Endothelial cell of umbilical vein (primary cell): ENCODE measurements at regions not wholly inside any gene's neighbourhood (a gene's known extent, or its start where the extent isn't known, plus 50 kb on each side); places are given as distances from the start of the nearest gene placed in this dataset.

Source experiments
- BruUV-seq: library from RNA; stranded (reverse); fragments of 400-500 nt; replicated peaks from 2 replicates; lab custom pipeline; 2021; lab: Mats Ljungman, UMichigan
- CTCF ChIA-PET: fragments of 300-600, 350-600 bp; sonication (Branson Sonifier 250); formaldehyde crosslinking; loops from one replicate; lab custom pipeline; 2021; ENCODE audit warnings: antibody characterized with exemption, inconsistent platforms; lab: Charles Lee
- POLR2A ChIA-PET: fragments of 300-600, 350-600 bp; sonication (Branson Sonifier 250); formaldehyde crosslinking; loops from one replicate; lab custom pipeline; 2021; ENCODE audit warnings: antibody characterized with exemption, inconsistent platforms; lab: Charles Lee
- DNase-seq: peaks from one replicate; pipeline ENCODE4 v3.0.0-alpha.2; 2011; ENCODE audit warnings: low read depth, low spot score
- FAIRE-seq: peaks from 2 replicates; lab custom pipeline; 2011; peaks lifted over from hg19 to GRCh38; lab: Jason Lieb, UNC
- H2AFZ ChIP-seq: 2 replicates; pipeline ENCODE4 v1.6.0; 2012; ENCODE audit warnings: low read depth, low read length, control low read depth, inconsistent platforms
- H3K27ac ChIP-seq: 2 replicates; pipeline ENCODE4 v1.5.1; 2011; ENCODE audit warnings: low read depth, mild to moderate bottlenecking, control low read depth, low read length, moderate library complexity; ENCODE audit not compliant: insufficient read depth
- H3K27me3 ChIP-seq, 2 experiments: 2 replicates each; pipeline versions ENCODE4 v1.6.0 to v1.6.1; 2011; ENCODE audit warnings: low read length in 2 of 2, mixed read lengths in 1 of 2; ENCODE audit not compliant: control insufficient read depth in 2 of 2, insufficient read depth in 2 of 2
- H3K36me3 ChIP-seq, 2 experiments: 2 replicates in 1 of 2; 3 replicates in 1 of 2; pipeline ENCODE4 v1.5.1; 2011; ENCODE audit warnings: low read length in 2 of 2, mild to moderate bottlenecking in 1 of 2, moderate library complexity in 1 of 2; ENCODE audit not compliant: control insufficient read depth in 2 of 2, insufficient read depth in 2 of 2; ENCODE audit errors: extremely low read depth in 1 of 2
- H3K4me1 ChIP-seq: 3 replicates; pipeline ENCODE4 v1.5.1; 2011; ENCODE audit warnings: mild to moderate bottlenecking, low read length; ENCODE audit not compliant: control insufficient read depth, insufficient read depth; ENCODE audit errors: extremely low read depth
- H3K4me2 ChIP-seq: 2 replicates; pipeline ENCODE4 v1.6.1; 2011; ENCODE audit warnings: low read length, control low read depth, mixed read lengths; ENCODE audit not compliant: insufficient read depth
- H3K4me3 ChIP-seq, 3 experiments: fragments of 200-600 bp in 1 of 3; sonication (generic), shearing (Covaris generic) in 1 of 3; replicated peaks in 1 of 3; 2 replicates each; pipeline ENCODE4 v1.5.1; 2011 to 2016; ENCODE audit warnings: control low read depth in 3 of 3, low read length in 3 of 3, mild to moderate bottlenecking in 2 of 3, inconsistent platforms in 1 of 3, low read depth in 1 of 3, moderate library complexity in 1 of 3; ENCODE audit not compliant: insufficient read depth in 1 of 3
- H3K79me2 ChIP-seq: 2 replicates; pipeline ENCODE4 v1.6.0; 2012; ENCODE audit warnings: low read length, inconsistent platforms; ENCODE audit not compliant: control insufficient read depth, insufficient read depth
- H3K9ac ChIP-seq: replicated peaks from 2 replicates; pipeline ENCODE3; 2011; ENCODE audit warnings: low read length, control low read depth; ENCODE audit not compliant: insufficient read depth; ENCODE audit errors: extremely low read depth
- H3K9me1 ChIP-seq: replicated peaks from 3 replicates; pipeline ENCODE4 v1.6.0; 2011; ENCODE audit warnings: mild to moderate bottlenecking, low read length; ENCODE audit not compliant: control insufficient read depth, insufficient read depth; ENCODE audit errors: extremely low read depth
- H3K9me3 ChIP-seq: replicated peaks from 2 replicates; pipeline ENCODE4 v1.5.1; 2012; ENCODE audit warnings: low read length, inconsistent platforms; ENCODE audit not compliant: control insufficient read depth, insufficient read depth
- H4K20me1 ChIP-seq: replicated peaks from 2 replicates; pipeline ENCODE3; 2011; ENCODE audit warnings: mild to moderate bottlenecking, low read length; ENCODE audit not compliant: control insufficient read depth, insufficient read depth; ENCODE audit errors: extremely low read depth
- FOS ChIP-seq: IDR thresholded peaks from 2 replicates; pipeline ENCODE4 v1.6.1; 2011; ENCODE audit warnings: mild to moderate bottlenecking, low read length, moderate library complexity, borderline replicate concordance; ENCODE audit not compliant: insufficient read depth
- GATA2 ChIP-seq: IDR thresholded peaks from 2 replicates; pipeline ENCODE4 v1.7.0; 2011; ENCODE audit warnings: low read depth, mild to moderate bottlenecking, moderate library complexity, mixed read lengths, low read length; ENCODE audit not compliant: insufficient read length, insufficient read depth
- MYC ChIP-seq: IDR thresholded peaks from one replicate; pipeline ENCODE4 v1.6.1; 2011; ENCODE audit warnings: mild to moderate bottlenecking, low read depth, low read length
- POLR2A ChIP-seq: IDR thresholded peaks from 2 replicates; pipeline ENCODE4 v1.6.1; 2012; ENCODE audit warnings: low read depth, mild to moderate bottlenecking, control low read depth, low read length
- POLR2AphosphoS5 ChIP-seq: IDR thresholded peaks from 2 replicates; pipeline ENCODE4 v1.6.1; 2012; ENCODE audit warnings: low read depth, mild to moderate bottlenecking, control low read depth, low read length, moderate library complexity; ENCODE audit not compliant: insufficient read depth
- dilution Hi-C: fragments of 300-500 bp; cut with MboI; formaldehyde crosslinking; loops from one replicate; pipeline ENCODE4 v1.15.0; 2019; ENCODE audit warnings: low sequenced_read_pairs; ENCODE audit not compliant: extremely low pct_ligation_motif_present
- intact Hi-C: fragments of 100-400 bp; cut with micrococcal nuclease; formaldehyde crosslinking; loops from one replicate; pipeline ENCODE4 v1.10.0; 2022
- TF ChIP-seq, protein P1 (sequence below), 2 donors: IDR thresholded peaks; 1 replicate in 1 of 2; 2 replicates in 1 of 2; pipeline ENCODE4 v1.5.1; 2011; ENCODE audit warnings: low read length in 2 of 2, mild to moderate bottlenecking in 2 of 2, moderate library complexity in 2 of 2, control low read depth in 1 of 2, inconsistent platforms in 1 of 2, low read depth in 1 of 2; ENCODE audit not compliant: insufficient read depth in 1 of 2; ENCODE audit errors: extremely low read depth in 1 of 2
- TF ChIP-seq, protein P2 (sequence below): IDR thresholded peaks from 2 replicates; pipeline ENCODE4 v1.6.1; 2011; ENCODE audit not compliant: insufficient read depth, insufficient read length

DNA sequence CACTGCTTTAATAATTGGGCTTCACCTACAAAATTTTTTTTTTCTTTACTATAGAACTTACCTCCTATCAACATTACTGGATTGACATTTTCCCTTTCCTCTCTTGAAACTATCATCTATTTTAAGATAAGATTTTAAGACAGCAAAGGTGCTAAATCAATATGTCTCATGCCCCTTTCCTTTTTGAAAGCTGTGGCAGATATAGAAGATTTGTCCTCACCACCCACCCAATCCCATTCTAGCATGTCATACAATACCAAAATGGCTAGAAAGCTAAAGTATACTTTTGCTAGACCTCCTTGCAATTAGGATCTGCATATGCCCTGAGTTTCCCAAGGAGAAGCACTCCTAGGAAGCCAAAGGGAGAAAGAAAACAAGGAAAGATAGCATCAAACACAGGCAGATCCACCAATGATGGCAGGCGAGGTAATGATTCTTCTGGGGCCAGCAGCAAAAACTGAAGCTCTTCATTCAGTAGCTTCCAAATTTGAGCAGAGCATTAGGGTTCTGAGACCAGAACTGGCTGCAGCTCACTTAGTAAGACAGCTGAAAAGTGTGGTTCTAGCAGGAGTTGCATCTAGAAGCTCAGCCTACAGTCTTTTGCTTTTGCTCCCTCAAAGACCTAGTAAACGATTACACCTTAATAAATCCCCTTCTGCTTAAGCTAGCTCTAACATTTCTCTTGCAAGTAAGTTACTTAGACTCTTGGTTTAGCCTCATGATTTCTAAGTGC lies 242.1 kb downstream of the ZEB2 start:
- Histone ChIP-seq H3K36me3 (no peaks in the 10 kb centered on the region), H4K20me1 (no peaks in the 10 kb centered on the region), H3K4me3 (no peak overlapping the region), H3K27me3 (no peaks in the 10 kb centered on the region), H3K4me2 (no peak overlapping the region), H3K9me1 (no peaks in the 10 kb centered on the region), H3K4me1 (peaks cover 12% of the 10 kb centered on the region), H3K9me3 (no peaks in the 10 kb centered on the region), H2AFZ (no peak overlapping the region), H3K79me2 (no peaks in the 10 kb centered on the region), H3K27ac (no peak overlapping the region), H3K9ac (no peak overlapping the region)
- DNase-seq, result no peak
- intact Hi-C loops, result no loop called here
- no TSS peak for BruUV-seq
- ChIA-PET POLR2A (no interaction called here), CTCF (interaction anchor here (0.7 to 1.2 kb wide), 3 partner anchors 8 to 14 kb away, joined by 3 to 5 read pairs (median 3); no protein-coding TSS in a partner anchor)
- dilution Hi-C loops, result no loop called here
- TF ChIP-seq GATA2, result no peak
- no peak for TF ChIP-seq MYC
- TF ChIP-seq, protein P1, sequence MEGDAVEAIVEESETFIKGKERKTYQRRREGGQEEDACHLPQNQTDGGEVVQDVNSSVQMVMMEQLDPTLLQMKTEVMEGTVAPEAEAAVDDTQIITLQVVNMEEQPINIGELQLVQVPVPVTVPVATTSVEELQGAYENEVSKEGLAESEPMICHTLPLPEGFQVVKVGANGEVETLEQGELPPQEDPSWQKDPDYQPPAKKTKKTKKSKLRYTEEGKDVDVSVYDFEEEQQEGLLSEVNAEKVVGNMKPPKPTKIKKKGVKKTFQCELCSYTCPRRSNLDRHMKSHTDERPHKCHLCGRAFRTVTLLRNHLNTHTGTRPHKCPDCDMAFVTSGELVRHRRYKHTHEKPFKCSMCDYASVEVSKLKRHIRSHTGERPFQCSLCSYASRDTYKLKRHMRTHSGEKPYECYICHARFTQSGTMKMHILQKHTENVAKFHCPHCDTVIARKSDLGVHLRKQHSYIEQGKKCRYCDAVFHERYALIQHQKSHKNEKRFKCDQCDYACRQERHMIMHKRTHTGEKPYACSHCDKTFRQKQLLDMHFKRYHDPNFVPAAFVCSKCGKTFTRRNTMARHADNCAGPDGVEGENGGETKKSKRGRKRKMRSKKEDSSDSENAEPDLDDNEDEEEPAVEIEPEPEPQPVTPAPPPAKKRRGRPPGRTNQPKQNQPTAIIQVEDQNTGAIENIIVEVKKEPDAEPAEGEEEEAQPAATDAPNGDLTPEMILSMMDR (IDR thresholded peaks at IDR 0.05; ENCODE audit: extremely low read depth in 1 of 2, insufficient read depth in 1 of 2, low read depth in 1 of 2, low read length in 2 of 2), result no peak
- TF ChIP-seq FOS, result no peak
- TF ChIP-seq, protein P2, sequence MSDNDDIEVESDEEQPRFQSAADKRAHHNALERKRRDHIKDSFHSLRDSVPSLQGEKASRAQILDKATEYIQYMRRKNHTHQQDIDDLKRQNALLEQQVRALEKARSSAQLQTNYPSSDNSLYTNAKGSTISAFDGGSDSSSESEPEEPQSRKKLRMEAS, result no peak
- no peak for TF ChIP-seq POLR2A
- TF ChIP-seq POLR2AphosphoS5, result no peak
- FAIRE-seq, result no peak
